ENCODE measurements at regions not wholly inside any gene's neighbourhood (a gene's known extent, or its start where the extent isn't known, plus 50 kb on each side); places are given as distances from the start of the nearest gene placed in this dataset.

DNA sequence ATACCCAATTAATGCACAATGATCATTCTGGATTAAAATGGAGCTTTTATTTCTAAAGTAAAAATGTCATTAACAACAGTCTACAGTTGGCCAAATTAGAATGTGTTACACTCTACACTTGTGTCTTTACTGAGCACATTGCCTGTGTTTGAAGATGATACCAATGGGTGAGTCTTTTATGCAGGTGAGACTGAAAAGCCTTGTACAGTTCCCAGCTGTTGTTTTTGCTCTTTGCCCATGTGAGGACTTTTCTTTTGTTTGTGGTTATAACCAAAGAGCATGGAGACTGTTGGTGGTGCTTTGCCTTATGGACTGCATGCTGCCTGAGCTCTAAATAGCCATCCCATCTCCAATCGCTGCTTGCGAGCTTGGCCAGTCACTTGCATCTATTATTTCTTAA lies 264.5 kb downstream of the GATA3 start:
- Histone ChIP-seq H3K27ac (ENCODE audit: low read length) (no peak overlapping the region), H3K4me3 (ENCODE audit: low read length) (no peak overlapping the region), H3K4me1 (ENCODE audit: control insufficient read depth, insufficient read depth, low read length) (no peaks in the 10 kb centered on the region), H3K36me3 (ENCODE audit: control insufficient read depth, insufficient read depth, low read length) (no peaks in the 10 kb centered on the region), H3K9me3 (ENCODE audit: control insufficient read depth, insufficient read depth, low read length) (no peaks in the 10 kb centered on the region), H3K27me3 (ENCODE audit: control insufficient read depth, insufficient read depth, low read length) (no peaks in the 10 kb centered on the region)
- H3K9me3 Mint-ChIP-seq, result no peaks in the 10 kb centered on the region
- H3K27ac Mint-ChIP-seq, result no peak overlapping the region
- intact Hi-C loops (cut with micrococcal nuclease), result no loop called here
- ATAC-seq (no peak), DNase-seq (no peak)
- H3K36me3 Mint-ChIP-seq, result no peaks in the 10 kb centered on the region
- H3K4me1 Mint-ChIP-seq, result no peaks in the 10 kb centered on the region
- TF ChIP-seq, protein P1, sequence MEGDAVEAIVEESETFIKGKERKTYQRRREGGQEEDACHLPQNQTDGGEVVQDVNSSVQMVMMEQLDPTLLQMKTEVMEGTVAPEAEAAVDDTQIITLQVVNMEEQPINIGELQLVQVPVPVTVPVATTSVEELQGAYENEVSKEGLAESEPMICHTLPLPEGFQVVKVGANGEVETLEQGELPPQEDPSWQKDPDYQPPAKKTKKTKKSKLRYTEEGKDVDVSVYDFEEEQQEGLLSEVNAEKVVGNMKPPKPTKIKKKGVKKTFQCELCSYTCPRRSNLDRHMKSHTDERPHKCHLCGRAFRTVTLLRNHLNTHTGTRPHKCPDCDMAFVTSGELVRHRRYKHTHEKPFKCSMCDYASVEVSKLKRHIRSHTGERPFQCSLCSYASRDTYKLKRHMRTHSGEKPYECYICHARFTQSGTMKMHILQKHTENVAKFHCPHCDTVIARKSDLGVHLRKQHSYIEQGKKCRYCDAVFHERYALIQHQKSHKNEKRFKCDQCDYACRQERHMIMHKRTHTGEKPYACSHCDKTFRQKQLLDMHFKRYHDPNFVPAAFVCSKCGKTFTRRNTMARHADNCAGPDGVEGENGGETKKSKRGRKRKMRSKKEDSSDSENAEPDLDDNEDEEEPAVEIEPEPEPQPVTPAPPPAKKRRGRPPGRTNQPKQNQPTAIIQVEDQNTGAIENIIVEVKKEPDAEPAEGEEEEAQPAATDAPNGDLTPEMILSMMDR (IDR thresholded peaks at IDR 0.05), result no peak
- H3K4me3 Mint-ChIP-seq, result no peak overlapping the region
- H3K27me3 Mint-ChIP-seq (ENCODE audit: low read depth in 2 of 2), result peaks cover 15 to 32% of the 10 kb centered on the region in 2 donors
- WGBS (ENCODE audit: insufficient coverage), result 98% methylated on average over 2 of the region's 2 CpGs

DNA sequence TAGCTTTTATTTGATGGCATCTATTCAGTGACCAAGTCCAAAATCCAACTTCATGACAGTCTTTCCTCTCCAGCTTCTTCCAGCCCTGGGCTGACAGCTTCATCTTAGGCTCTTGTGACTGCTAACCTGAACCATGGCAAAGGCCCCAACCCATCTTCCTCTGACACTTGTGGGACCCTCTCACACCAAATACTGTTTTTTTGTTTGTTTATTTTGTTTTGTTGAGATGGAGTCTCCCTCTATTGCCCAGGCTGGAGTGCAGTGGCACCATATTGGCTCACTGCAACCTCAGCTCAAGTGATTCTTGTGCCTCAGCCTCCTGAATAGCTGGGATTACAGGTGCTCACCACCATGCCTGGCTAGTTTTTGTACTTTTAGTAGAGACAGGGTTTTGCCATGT lies 265.2 kb downstream of the GATA3 start:
- no peaks in the 10 kb centered on the region for H3K9me3 Mint-ChIP-seq
- ATAC-seq, result no peak
- intact Hi-C loops (cut with micrococcal nuclease), result no loop called here

DNA sequence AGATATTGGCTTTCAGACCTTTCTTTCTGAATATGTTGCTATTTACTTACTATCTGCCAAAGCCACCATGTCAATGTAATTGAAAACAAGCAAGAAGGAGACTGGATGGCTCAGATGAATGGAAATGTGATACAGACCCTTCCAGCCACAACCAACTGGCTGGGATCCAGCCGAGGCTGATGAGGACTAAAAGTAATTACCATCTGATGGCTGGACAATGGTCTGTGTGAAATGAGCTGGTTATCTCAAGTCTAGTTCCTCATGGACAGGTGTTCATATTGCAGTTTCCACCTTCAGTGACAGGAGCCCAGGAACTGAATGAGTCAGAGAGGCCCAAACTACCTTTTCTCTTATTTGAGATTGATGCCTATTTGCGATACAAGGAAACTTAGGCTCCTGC lies 267.5 kb downstream of the GATA3 start:
- Mint-ChIP-seq H3K4me1 (no peaks in the 10 kb centered on the region), H3K36me3 (no peaks in the 10 kb centered on the region), H3K9me3 (no peaks in the 10 kb centered on the region), H3K27me3 (ENCODE audit: low read depth in 2 of 2) (peaks cover 15 to 48% of the 10 kb centered on the region in 2 donors), H3K27ac (no peak overlapping the region), H3K4me3 (no peak overlapping the region)
- WGBS (ENCODE audit: insufficient coverage), result 100% methylated on average over 2 of the region's 2 CpGs
- H3K4me3 ChIP-seq (ENCODE audit: low read length), result no peak overlapping the region
- H3K27me3 ChIP-seq (ENCODE audit: control insufficient read depth, insufficient read depth, low read length), result no peaks in the 10 kb centered on the region
- TF ChIP-seq, protein P1 (IDR thresholded peaks at IDR 0.05), result no peak
- H3K36me3 ChIP-seq (ENCODE audit: control insufficient read depth, insufficient read depth, low read length), result no peaks in the 10 kb centered on the region
- no peak overlapping the region for H3K27ac ChIP-seq (ENCODE audit: low read length)
- intact Hi-C loops (cut with micrococcal nuclease), result no loop called here
- H3K4me1 ChIP-seq (ENCODE audit: control insufficient read depth, insufficient read depth, low read length), result no peaks in the 10 kb centered on the region
- no peaks in the 10 kb centered on the region for H3K9me3 ChIP-seq (ENCODE audit: control insufficient read depth, insufficient read depth, low read length)
- no peak for ATAC-seq
- DNase-seq, result no peak

More for the DNA sequence above, 265.2 kb downstream of the GATA3 start:
- Mint-ChIP-seq H3K27me3 (ENCODE audit: low read depth in 2 of 2) (peaks cover 15 to 37% of the 10 kb centered on the region in 2 donors), H3K36me3 (no peaks in the 10 kb centered on the region), H3K27ac (no peak overlapping the region), H3K4me3 (no peak overlapping the region), H3K4me1 (no peaks in the 10 kb centered on the region)
- TF ChIP-seq, protein P1 (IDR thresholded peaks at IDR 0.05), result no peak
- no peak for DNase-seq
- H3K36me3 ChIP-seq (ENCODE audit: control insufficient read depth, insufficient read depth, low read length), result no peaks in the 10 kb centered on the region
- H3K9me3 ChIP-seq (ENCODE audit: control insufficient read depth, insufficient read depth, low read length), result no peaks in the 10 kb centered on the region
- no peak overlapping the region for H3K4me3 ChIP-seq (ENCODE audit: low read length)
- H3K4me1 ChIP-seq (ENCODE audit: control insufficient read depth, insufficient read depth, low read length), result no peaks in the 10 kb centered on the region
- no peaks in the 10 kb centered on the region for H3K27me3 ChIP-seq (ENCODE audit: control insufficient read depth, insufficient read depth, low read length)
- H3K27ac ChIP-seq (ENCODE audit: low read length), result no peak overlapping the region

DNA sequence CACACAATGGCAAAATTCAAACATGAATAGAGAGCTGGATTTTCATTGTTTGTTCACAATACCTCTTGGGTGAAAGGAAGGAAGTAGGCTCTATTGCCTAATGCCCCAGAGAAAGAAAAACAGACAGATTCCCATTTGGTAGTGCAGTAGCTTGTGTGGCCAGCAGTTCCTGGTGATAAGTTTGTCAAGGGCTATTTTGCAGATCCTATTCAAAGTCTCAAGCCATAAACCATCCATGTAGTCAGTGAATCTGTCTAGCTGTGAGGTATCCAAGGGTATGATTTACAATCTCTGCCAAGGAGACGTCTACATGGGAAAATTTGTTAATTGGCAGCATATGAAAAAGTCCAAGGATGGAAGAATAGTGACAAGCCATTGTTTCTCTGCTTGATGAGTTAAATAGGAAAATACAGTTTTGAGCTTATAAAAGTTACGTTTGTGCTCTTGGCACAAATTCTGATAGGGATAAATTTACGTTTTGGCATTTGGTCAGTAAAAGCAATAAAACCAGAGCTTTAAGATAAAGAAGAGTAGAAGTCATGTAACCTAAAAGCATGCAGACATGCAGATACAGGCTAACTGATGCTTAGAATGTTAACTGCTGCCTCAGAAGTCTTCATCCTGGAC lies 269.1 kb downstream of the GATA3 start:
- H3K27ac Mint-ChIP-seq, result no peak overlapping the region
- H3K4me3 Mint-ChIP-seq, result no peak overlapping the region
- 81% methylated on average over 3 of the region's 3 CpGs for WGBS (ENCODE audit: insufficient coverage)
- H3K9me3 Mint-ChIP-seq, result no peaks in the 10 kb centered on the region
- Histone ChIP-seq H3K4me1 (ENCODE audit: control insufficient read depth, insufficient read depth, low read length) (no peaks in the 10 kb centered on the region), H3K4me3 (ENCODE audit: low read length) (no peak overlapping the region), H3K9me3 (ENCODE audit: control insufficient read depth, insufficient read depth, low read length) (no peaks in the 10 kb centered on the region), H3K27ac (ENCODE audit: low read length) (no peak overlapping the region), H3K27me3 (ENCODE audit: control insufficient read depth, insufficient read depth, low read length) (no peaks in the 10 kb centered on the region), H3K36me3 (ENCODE audit: control insufficient read depth, insufficient read depth, low read length) (no peaks in the 10 kb centered on the region)
- ATAC-seq, result no peak
- H3K27me3 Mint-ChIP-seq (ENCODE audit: low read depth in 2 of 2), result peaks cover 17 to 48% of the 10 kb centered on the region in 2 donors
- no peaks in the 10 kb centered on the region for H3K4me1 Mint-ChIP-seq
- TF ChIP-seq, protein P1 (IDR thresholded peaks at IDR 0.05), result no peak
- no peak for DNase-seq
- no peaks in the 10 kb centered on the region for H3K36me3 Mint-ChIP-seq
- intact Hi-C loops (cut with micrococcal nuclease), result no loop called here
